ENCODE measurements at regions not wholly inside any gene's neighbourhood (a gene's known extent, or its start where the extent isn't known, plus 50 kb on each side); places are given as distances from the start of the nearest gene placed in this dataset.
A peak's percentile ranks its signal among the peaks of the same experiment; 100 is the strongest.

DNA sequence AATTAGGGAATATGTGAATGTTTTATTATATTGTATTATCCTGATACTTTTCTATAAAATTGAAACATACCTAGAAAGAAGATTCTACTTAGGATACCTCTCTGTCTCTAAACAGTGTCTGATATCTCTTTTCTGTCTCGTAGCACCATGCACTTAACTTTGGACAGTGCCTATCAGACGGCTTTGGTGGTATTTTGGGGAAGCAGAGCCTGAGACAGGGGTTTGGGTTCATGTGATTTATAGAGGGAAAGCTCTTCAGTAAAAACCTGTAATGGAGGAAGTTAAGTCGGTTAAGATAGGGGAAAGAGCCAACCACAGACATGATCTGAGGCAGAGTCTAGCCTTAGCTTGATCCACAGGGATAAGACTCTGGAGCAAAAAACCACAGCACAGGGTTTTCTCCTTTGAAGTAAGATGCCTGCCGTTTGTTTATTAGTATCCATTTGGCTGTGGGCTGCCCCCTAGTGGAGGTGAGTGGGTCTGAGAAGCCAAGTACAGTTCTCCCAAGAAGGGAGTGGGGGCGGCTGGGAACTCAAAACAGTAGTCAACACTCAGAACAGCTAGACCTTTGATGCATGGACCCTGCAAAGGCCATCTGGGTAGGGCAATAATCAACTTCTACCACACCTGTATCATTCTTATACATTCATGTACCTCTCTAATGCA is 141.2 kb upstream of the ASTN2 start:
- Mint-ChIP-seq H3K9me3 (ENCODE audit: unreplicated experiment) (no peaks in the 10 kb centered on the region), H3K27me3 (ENCODE audit: insufficient read depth, unreplicated experiment) (peaks cover 10% of the 10 kb centered on the region), H3K4me1 (ENCODE audit: low read depth, unreplicated experiment) (no peaks in the 10 kb centered on the region), H3K27ac (ENCODE audit: unreplicated experiment) (no peak overlapping the region), H3K4me3 (ENCODE audit: unreplicated experiment) (no peak overlapping the region), H3K36me3 (ENCODE audit: insufficient read depth, unreplicated experiment) (no peaks in the 10 kb centered on the region)
- no peak overlapping the region for H3K4me3 ChIP-seq (ENCODE audit: low read depth, low read length)
- peak; percentile 73 to 79 for DNase-seq
- no peaks in the 10 kb centered on the region for H3K9me3 ChIP-seq
- no peaks in the 10 kb centered on the region for H3K27me3 ChIP-seq (replicated peaks; ENCODE audit: control insufficient read depth, insufficient read depth, low read length)
- CTCF ChIA-PET = interaction anchor here (2.1 kb wide), 1 partner anchor 68 kb away, joined by 16 read pairs; no protein-coding TSS in a partner anchor
- TF ChIP-seq, protein P1, sequence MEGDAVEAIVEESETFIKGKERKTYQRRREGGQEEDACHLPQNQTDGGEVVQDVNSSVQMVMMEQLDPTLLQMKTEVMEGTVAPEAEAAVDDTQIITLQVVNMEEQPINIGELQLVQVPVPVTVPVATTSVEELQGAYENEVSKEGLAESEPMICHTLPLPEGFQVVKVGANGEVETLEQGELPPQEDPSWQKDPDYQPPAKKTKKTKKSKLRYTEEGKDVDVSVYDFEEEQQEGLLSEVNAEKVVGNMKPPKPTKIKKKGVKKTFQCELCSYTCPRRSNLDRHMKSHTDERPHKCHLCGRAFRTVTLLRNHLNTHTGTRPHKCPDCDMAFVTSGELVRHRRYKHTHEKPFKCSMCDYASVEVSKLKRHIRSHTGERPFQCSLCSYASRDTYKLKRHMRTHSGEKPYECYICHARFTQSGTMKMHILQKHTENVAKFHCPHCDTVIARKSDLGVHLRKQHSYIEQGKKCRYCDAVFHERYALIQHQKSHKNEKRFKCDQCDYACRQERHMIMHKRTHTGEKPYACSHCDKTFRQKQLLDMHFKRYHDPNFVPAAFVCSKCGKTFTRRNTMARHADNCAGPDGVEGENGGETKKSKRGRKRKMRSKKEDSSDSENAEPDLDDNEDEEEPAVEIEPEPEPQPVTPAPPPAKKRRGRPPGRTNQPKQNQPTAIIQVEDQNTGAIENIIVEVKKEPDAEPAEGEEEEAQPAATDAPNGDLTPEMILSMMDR (IDR thresholded peaks at IDR 0.05; ENCODE audit: insufficient read depth in 1 of 2, low read depth in 1 of 2, low read length in 1 of 2, severe bottlenecking in 1 of 2, unreplicated experiment in 1 of 2) = peak; percentile 72 to 77
- H3K36me3 ChIP-seq (ENCODE audit: control insufficient read depth, insufficient read depth, low read length) = no peaks in the 10 kb centered on the region
- POLR2A ChIA-PET = no interaction called here
- no TSS peak for BruUV-seq (replicated peaks)
- H3K4me1 ChIP-seq = no peaks in the 10 kb centered on the region
- intact Hi-C loops (cut with micrococcal nuclease; ENCODE audit: unreplicated experiment) = loop anchor here (1.0 kb wide), 1 partner anchor 69 kb away; no protein-coding TSS in a partner anchor

DNA sequence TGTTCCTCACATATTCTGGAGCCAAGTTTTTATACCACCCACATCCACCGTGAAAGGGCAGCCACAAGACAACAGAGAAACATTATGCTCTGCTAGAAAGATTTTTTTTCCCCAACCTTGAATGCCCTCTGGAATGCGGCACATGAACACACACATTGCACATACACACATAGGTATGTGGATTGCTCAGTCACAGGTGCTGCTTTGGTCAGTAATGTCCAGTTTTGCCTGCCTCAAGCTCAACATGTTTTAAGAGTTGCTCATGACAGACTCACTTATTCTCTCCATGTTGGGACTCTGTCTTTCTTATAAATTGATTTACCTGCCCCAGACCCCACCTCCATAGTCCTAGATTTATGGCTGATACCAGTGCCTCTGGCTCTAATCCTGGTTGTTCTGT is 138.0 kb upstream of the ASTN2 start:
- Histone ChIP-seq H3K9me3 (no peaks in the 10 kb centered on the region), H3K4me1 (no peaks in the 10 kb centered on the region), H3K27me3 (replicated peaks; ENCODE audit: control insufficient read depth, insufficient read depth, low read length) (no peaks in the 10 kb centered on the region), H3K36me3 (ENCODE audit: control insufficient read depth, insufficient read depth, low read length) (no peaks in the 10 kb centered on the region), H3K4me3 (ENCODE audit: low read depth, low read length) (no peak overlapping the region)
- intact Hi-C loops (cut with micrococcal nuclease; ENCODE audit: unreplicated experiment) = no loop called here
- no peaks in the 10 kb centered on the region for H3K4me1 Mint-ChIP-seq (ENCODE audit: low read depth, unreplicated experiment)
- CTCF ChIA-PET = interaction anchor here (0.9 kb wide), 1 partner anchor 65 kb away, joined by 4 read pairs; no protein-coding TSS in a partner anchor
- H3K4me3 Mint-ChIP-seq (ENCODE audit: unreplicated experiment) = no peak overlapping the region
- TF ChIP-seq, protein P1 (IDR thresholded peaks at IDR 0.05; ENCODE audit: insufficient read depth in 1 of 2, low read depth in 1 of 2, low read length in 1 of 2, severe bottlenecking in 1 of 2, unreplicated experiment in 1 of 2) = no peak
- no peaks in the 10 kb centered on the region for H3K36me3 Mint-ChIP-seq (ENCODE audit: insufficient read depth, unreplicated experiment)
- H3K27me3 Mint-ChIP-seq (ENCODE audit: insufficient read depth, unreplicated experiment) = peaks cover 4% of the 10 kb centered on the region
- POLR2A ChIA-PET = no interaction called here
- BruUV-seq (replicated peaks) = no TSS peak
- no peak for DNase-seq
- H3K9me3 Mint-ChIP-seq (ENCODE audit: unreplicated experiment) = no peaks in the 10 kb centered on the region
- no peak overlapping the region for H3K27ac Mint-ChIP-seq (ENCODE audit: unreplicated experiment)

DNA sequence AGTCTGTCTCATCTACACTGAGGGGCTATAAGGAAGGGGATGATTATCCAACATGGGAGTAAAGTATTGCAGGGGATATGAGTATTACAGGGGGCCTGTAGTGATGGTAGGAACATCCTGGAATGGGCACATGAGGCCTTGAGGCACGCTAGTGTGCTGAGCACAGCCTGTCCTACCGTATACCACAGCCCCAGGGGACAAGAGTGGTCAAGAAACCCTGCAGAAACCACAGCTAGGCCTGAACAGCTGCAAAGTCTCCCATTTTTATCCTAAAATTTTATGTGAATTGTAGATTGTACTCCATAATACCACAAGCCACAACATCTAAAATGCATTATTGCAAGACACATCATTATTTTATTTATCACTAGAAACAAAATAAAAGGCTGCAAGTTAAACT is 136.3 kb upstream of the ASTN2 start:
- no peaks in the 10 kb centered on the region for H3K9me3 ChIP-seq
- BruUV-seq (replicated peaks) = no TSS peak
- peaks cover 4% of the 10 kb centered on the region for H3K27me3 Mint-ChIP-seq (ENCODE audit: insufficient read depth, unreplicated experiment)

More for the DNA sequence above, 136.3 kb upstream of the ASTN2 start:
- TF ChIP-seq, protein P1 (IDR thresholded peaks at IDR 0.05; ENCODE audit: insufficient read depth in 1 of 2, low read depth in 1 of 2, low read length in 1 of 2, severe bottlenecking in 1 of 2, unreplicated experiment in 1 of 2) = no peak
- no peak for DNase-seq
- H3K36me3 ChIP-seq (ENCODE audit: control insufficient read depth, insufficient read depth, low read length) = no peaks in the 10 kb centered on the region
- Mint-ChIP-seq H3K36me3 (ENCODE audit: insufficient read depth, unreplicated experiment) (no peaks in the 10 kb centered on the region), H3K4me3 (ENCODE audit: unreplicated experiment) (no peak overlapping the region), H3K4me1 (ENCODE audit: low read depth, unreplicated experiment) (no peaks in the 10 kb centered on the region), H3K9me3 (ENCODE audit: unreplicated experiment) (no peaks in the 10 kb centered on the region), H3K27ac (ENCODE audit: unreplicated experiment) (no peak overlapping the region)
- H3K27me3 ChIP-seq (replicated peaks; ENCODE audit: control insufficient read depth, insufficient read depth, low read length) = no peaks in the 10 kb centered on the region
- intact Hi-C loops (cut with micrococcal nuclease; ENCODE audit: unreplicated experiment) = no loop called here
- POLR2A ChIA-PET = no interaction called here
- CTCF ChIA-PET = interaction anchor here (1.5 kb wide), 1 partner anchor 64 kb away, joined by 4 read pairs; no protein-coding TSS in a partner anchor
- H3K4me3 ChIP-seq (ENCODE audit: low read depth, low read length) = no peak overlapping the region
- no peaks in the 10 kb centered on the region for H3K4me1 ChIP-seq

All from Caco-2 (cell line).